IMR-90 (cell line): ENCODE measurements at regions not wholly inside any gene's neighbourhood (a gene's known extent, or its start where the extent isn't known, plus 50 kb on each side); places are given as distances from the start of the nearest gene placed in this dataset.

Source experiments
- ATAC-seq: fragments of 200-7000 bp; cut with Tn5 transposase; 2 replicates; pipeline ENCODE4 v1.9.1; 2020; ENCODE audit warnings: low read depth, mild to moderate bottlenecking, moderate library complexity
- BruUV-seq: library from RNA; stranded (reverse); fragments of 400-500 nt; replicated peaks from 2 replicates; lab custom pipeline; 2021; lab: Mats Ljungman, UMichigan
- CTCF ChIA-PET: fragments of 300-600 bp; formaldehyde crosslinking; extraction: SDS; loops from one replicate; lab custom pipeline; 2021; ENCODE audit warnings: antibody characterized with exemption; lab: Yijun Ruan, JAX
- POLR2A ChIA-PET: fragments of 300-600 bp; sonication (Branson Sonifier 250); formaldehyde crosslinking; loops from one replicate; lab custom pipeline; 2022; ENCODE audit warnings: antibody characterized with exemption; ENCODE audit not compliant: unreplicated experiment; lab: Charles Lee
- DNase-seq: peaks from one replicate; pipeline ENCODE4 v3.0.0; 2013
- H2AFZ ChIP-seq: replicated peaks from 2 replicates; pipeline ENCODE3; 2013; ENCODE audit warnings: low read length, mild to moderate bottlenecking; ENCODE audit not compliant: poor library complexity
- H2AK5ac ChIP-seq: 2 replicates; pipeline ENCODE4 v1.6.1; 2013; ENCODE audit warnings: low read depth, low read length, inconsistent platforms
- H2AK9ac ChIP-seq: replicated peaks from 2 replicates; pipeline ENCODE3; 2013; ENCODE audit warnings: mild to moderate bottlenecking, low read depth, low read length, moderate library complexity; ENCODE audit not compliant: poor library complexity
- H2BK120ac ChIP-seq: 2 replicates; pipeline ENCODE4 v1.6.1; 2013; ENCODE audit warnings: low read depth, low read length, inconsistent platforms
- H2BK15ac ChIP-seq: 3 replicates; pipeline ENCODE4 v1.6.1; 2013; ENCODE audit warnings: low read depth, low read length, inconsistent platforms
- H2BK20ac ChIP-seq: 2 replicates; pipeline ENCODE4 v1.6.1; 2013; ENCODE audit warnings: low read depth, mild to moderate bottlenecking, inconsistent platforms, low read length, moderate library complexity
- H2BK5ac ChIP-seq: 2 replicates; pipeline ENCODE4 v1.6.1; 2013; ENCODE audit warnings: mild to moderate bottlenecking, low read depth, low read length, inconsistent platforms; ENCODE audit not compliant: poor library complexity, severe bottlenecking
- H3K14ac ChIP-seq: replicated peaks from 2 replicates; pipeline ENCODE4 v1.6.1; 2013; ENCODE audit warnings: low read depth, low read length, inconsistent platforms
- H3K18ac ChIP-seq: 2 replicates; pipeline ENCODE4 v1.6.1; 2013; ENCODE audit warnings: low read depth, low read length, control low read depth
- H3K23ac ChIP-seq: 2 replicates; pipeline ENCODE4 v1.6.1; 2013; ENCODE audit warnings: low read depth, low read length, inconsistent platforms
- H3K27ac ChIP-seq: 2 replicates; pipeline ENCODE4 v1.5.1; 2013; ENCODE audit warnings: mild to moderate bottlenecking, control low read depth, low read length; ENCODE audit not compliant: insufficient read depth
- H3K27me3 ChIP-seq: 2 replicates; pipeline ENCODE4 v1.6.1; 2013; ENCODE audit warnings: low read length; ENCODE audit not compliant: control insufficient read depth, insufficient read depth
- H3K36me3 ChIP-seq: 2 replicates; pipeline ENCODE4 v1.6.1; 2013; ENCODE audit warnings: low read length, mixed read lengths; ENCODE audit not compliant: control insufficient read depth, insufficient read depth
- H3K4ac ChIP-seq: 2 replicates; pipeline ENCODE4 v1.6.1; 2013; ENCODE audit warnings: low read depth, low read length, inconsistent platforms
- H3K4me1 ChIP-seq: 2 replicates; pipeline ENCODE4 v1.6.1; 2013; ENCODE audit warnings: low read length, mixed read lengths; ENCODE audit not compliant: control insufficient read depth, insufficient read depth
- H3K4me2 ChIP-seq: 2 replicates; pipeline ENCODE4 v1.6.1; 2013; ENCODE audit warnings: low read depth, mild to moderate bottlenecking, control low read depth, low read length, moderate library complexity
- H3K4me3 ChIP-seq: 2 replicates; pipeline ENCODE4 v1.5.1; 2013; ENCODE audit warnings: low read depth, mild to moderate bottlenecking, control low read depth, low read length, moderate library complexity; ENCODE audit not compliant: insufficient read depth
- H3K56ac ChIP-seq: 2 replicates; pipeline ENCODE4 v1.6.1; 2013; ENCODE audit warnings: low read length, inconsistent platforms; ENCODE audit not compliant: insufficient read depth; ENCODE audit errors: extremely low read depth
- H3K79me1 ChIP-seq, 2 experiments: 2 replicates each; pipeline ENCODE4 v1.6.1; 2013; ENCODE audit warnings: low read length in 2 of 2, inconsistent platforms in 1 of 2, low read depth in 1 of 2
- H3K9ac ChIP-seq: 2 replicates; pipeline ENCODE4 v1.6.1; 2013; ENCODE audit warnings: low read depth, low read length, control low read depth
- H3K9me1 ChIP-seq: 2 replicates; pipeline ENCODE4 v1.6.1; 2013; ENCODE audit warnings: low read length, inconsistent platforms; ENCODE audit not compliant: insufficient read depth
- H3K9me3 ChIP-seq: 2 replicates; pipeline ENCODE4 v1.6.1; 2013; ENCODE audit warnings: low read length; ENCODE audit not compliant: control insufficient read depth, insufficient read depth
- H4K20me1 ChIP-seq: 2 replicates; pipeline ENCODE4 v1.6.1; 2013; ENCODE audit warnings: low read length, inconsistent platforms; ENCODE audit not compliant: insufficient read depth
- H4K5ac ChIP-seq: 2 replicates; pipeline ENCODE4 v1.6.1; 2013; ENCODE audit warnings: mild to moderate bottlenecking, low read depth, low read length, control low read depth
- H4K8ac ChIP-seq, 2 experiments: 2 replicates each; pipeline ENCODE4 v1.6.1; 2013; ENCODE audit warnings: low read depth in 2 of 2, low read length in 2 of 2, control low read depth in 1 of 2, inconsistent platforms in 1 of 2
- H4K91ac ChIP-seq: 2 replicates; pipeline ENCODE4 v1.6.1; 2013; ENCODE audit warnings: low read depth, low read length, inconsistent platforms; ENCODE audit not compliant: insufficient read depth
- BHLHE40 ChIP-seq: fragments of 150-350 bp; IDR thresholded peaks from 2 replicates; pipeline ENCODE4 v1.6.1; 2016; ENCODE audit warnings: mild to moderate bottlenecking, low read depth, low read length
- CEBPB ChIP-seq: IDR thresholded peaks from 2 replicates; pipeline ENCODE4 v1.6.1; 2012; ENCODE audit warnings: low read depth, low read length, improper control_type of control experiment
- FOS ChIP-seq: fragments of 150-350 bp; IDR thresholded peaks from 2 replicates; pipeline ENCODE4 v1.6.1; 2016; ENCODE audit warnings: low read depth, low read length
- MAZ ChIP-seq: IDR thresholded peaks from 2 replicates; pipeline ENCODE4 v1.6.1; 2012; ENCODE audit warnings: low read depth, mild to moderate bottlenecking, low read length, improper control_type of control experiment, moderate library complexity, borderline replicate concordance
- POLR2A ChIP-seq: IDR thresholded peaks from 2 replicates; pipeline ENCODE4 v1.6.1; 2012; ENCODE audit warnings: mild to moderate bottlenecking, low read depth, low read length
- RAD21 ChIP-seq: IDR thresholded peaks from 2 replicates; pipeline ENCODE4 v1.6.1; 2012; ENCODE audit warnings: low read length, improper control_type of control experiment
- RCOR1 ChIP-seq: IDR thresholded peaks from 2 replicates; pipeline ENCODE4 v1.6.1; 2012; ENCODE audit warnings: mild to moderate bottlenecking, low read length, improper control_type of control experiment; ENCODE audit not compliant: insufficient replicate concordance
- RFX5 ChIP-seq: IDR thresholded peaks from 2 replicates; pipeline ENCODE4 v1.8.0; 2012; ENCODE audit warnings: low read depth, mild to moderate bottlenecking, low read length, moderate library complexity
- SMC3 ChIP-seq: fragments of 150-350 bp; IDR thresholded peaks from 2 replicates; pipeline ENCODE4 v1.6.1; 2016; ENCODE audit warnings: low read depth, mild to moderate bottlenecking, antibody characterized with exemption, low read length, moderate library complexity
- WGBS, 2 experiments: methylation state at CpG; one replicate each; pipeline versions ENCODE4 v1.1.5 to v1.1.7; 2013; ENCODE audit warnings: missing lambda C conversion rate in 2 of 2; ENCODE audit not compliant: insufficient read length in 1 of 2; ENCODE audit errors: extremely low coverage in 2 of 2; 5-methylcytosine and 5-hydroxymethylcytosine counted together
- dilution Hi-C: fragments of 300-500 bp; cut with HindIII; formaldehyde crosslinking; loops from one replicate; pipeline ENCODE4 v1.14.3; 2018; ENCODE audit warnings: low sequenced_read_pairs; ENCODE audit not compliant: unreplicated experiment
- in situ Hi-C: fragments of 300-500 bp; cut with MboI; formaldehyde crosslinking; loops from 3 replicates; pipeline ENCODE4 v1.14.3; 2019; ENCODE audit warnings: low sequenced_read_pairs, inconsistent platforms, mixed read lengths
- intact Hi-C: fragments of 100-400 bp; cut with micrococcal nuclease; formaldehyde crosslinking; loops from 2 replicates; pipeline ENCODE4 v1.10.0; 2022
- TF ChIP-seq, protein P1 (sequence below): fragments of 150-350 bp; IDR thresholded peaks from 2 replicates; pipeline ENCODE4 v1.6.1; 2016; ENCODE audit warnings: low read depth, mild to moderate bottlenecking, low read length, moderate library complexity, borderline replicate concordance

DNA sequence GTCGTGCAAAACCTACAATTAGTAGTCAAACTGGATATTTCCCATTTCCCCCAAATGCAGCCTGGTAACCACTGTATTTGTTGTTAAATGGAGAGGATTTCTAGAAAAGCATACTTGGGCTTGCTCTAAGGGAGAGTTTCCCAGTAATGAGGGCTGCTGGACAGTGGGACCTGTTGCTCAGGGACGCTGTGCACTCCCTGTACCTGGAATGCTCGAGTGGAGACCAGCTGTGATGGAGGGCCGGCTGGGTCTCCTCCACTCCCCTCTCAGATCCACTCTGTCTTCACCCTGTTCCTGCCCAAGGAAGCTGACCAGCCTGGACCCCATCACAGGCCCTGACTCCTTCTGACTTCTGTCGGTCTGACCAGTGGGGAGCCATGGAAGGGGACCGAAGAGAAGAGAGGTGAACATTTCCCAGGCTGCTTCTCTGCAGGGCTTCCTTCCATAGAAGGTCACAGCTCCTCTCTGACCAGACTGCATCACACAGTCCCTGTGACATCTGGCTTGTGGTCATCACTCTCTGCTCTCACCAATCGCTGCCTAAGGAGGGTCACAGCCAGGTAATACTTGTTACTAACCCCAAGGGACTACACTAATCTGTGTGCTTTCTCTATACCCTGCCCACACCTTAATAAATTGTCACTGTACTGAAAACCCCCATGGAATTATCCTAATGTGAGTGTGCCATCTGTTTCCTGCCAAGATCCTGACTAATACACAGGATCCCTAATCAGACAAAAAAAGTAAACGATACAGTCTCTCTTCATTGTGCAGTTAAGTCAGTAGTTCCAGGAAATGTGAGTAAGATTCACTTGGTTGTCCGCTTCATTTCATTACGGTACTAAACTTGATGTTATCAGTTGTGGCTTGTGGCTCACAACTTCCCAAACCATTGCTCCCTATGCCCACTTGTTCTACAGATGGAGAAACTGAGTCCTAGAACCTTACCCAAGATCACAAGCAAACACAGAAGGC lies 102.4 kb downstream of the CCT6B start:
- no peak overlapping the region for H2AFZ ChIP-seq
- BruUV-seq, result no TSS peak
- no peak overlapping the region for H2BK20ac ChIP-seq
- no peak overlapping the region for H4K8ac ChIP-seq
- no peak overlapping the region for H4K5ac ChIP-seq
- no peak overlapping the region for H4K91ac ChIP-seq
- no peaks in the 10 kb centered on the region for H3K79me1 ChIP-seq
- in situ Hi-C loops, result no loop called here
- no peak overlapping the region for H3K4me2 ChIP-seq
- no peak overlapping the region for H3K9ac ChIP-seq
- ChIA-PET CTCF (no interaction called here), POLR2A (no interaction called here)
- TF ChIP-seq SMC3 (no peak), RFX5 (no peak), POLR2A (no peak), RAD21 (no peak), MAZ (no peak), RCOR1 (no peak), FOS (no peak), CEBPB (no peak), BHLHE40 (no peak)
- TF ChIP-seq, protein P1, sequence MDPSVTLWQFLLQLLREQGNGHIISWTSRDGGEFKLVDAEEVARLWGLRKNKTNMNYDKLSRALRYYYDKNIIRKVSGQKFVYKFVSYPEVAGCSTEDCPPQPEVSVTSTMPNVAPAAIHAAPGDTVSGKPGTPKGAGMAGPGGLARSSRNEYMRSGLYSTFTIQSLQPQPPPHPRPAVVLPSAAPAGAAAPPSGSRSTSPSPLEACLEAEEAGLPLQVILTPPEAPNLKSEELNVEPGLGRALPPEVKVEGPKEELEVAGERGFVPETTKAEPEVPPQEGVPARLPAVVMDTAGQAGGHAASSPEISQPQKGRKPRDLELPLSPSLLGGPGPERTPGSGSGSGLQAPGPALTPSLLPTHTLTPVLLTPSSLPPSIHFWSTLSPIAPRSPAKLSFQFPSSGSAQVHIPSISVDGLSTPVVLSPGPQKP, result no peak
- H3K23ac ChIP-seq, result no peak overlapping the region
- H3K36me3 ChIP-seq, result no peaks in the 10 kb centered on the region
- no peaks in the 10 kb centered on the region for H3K9me3 ChIP-seq
- no peak overlapping the region for H3K4me3 ChIP-seq
- 33% methylated on average over 4 of the region's 10 CpGs; no CpG with 5 or more reads in 1 of the 2 experiments for WGBS, 2 experiments
- H3K27ac ChIP-seq, result no peak overlapping the region
- H2AK9ac ChIP-seq, result no peak overlapping the region
- dilution Hi-C loops, result no loop called here
- H3K18ac ChIP-seq, result no peak overlapping the region
- H3K56ac ChIP-seq, result no peak overlapping the region
- H3K27me3 ChIP-seq, result no peaks in the 10 kb centered on the region
- no peak overlapping the region for H2BK15ac ChIP-seq
- no peak overlapping the region for H2BK5ac ChIP-seq
- H2BK120ac ChIP-seq, result no peak overlapping the region
- H3K9me1 ChIP-seq, result no peaks in the 10 kb centered on the region
- no peaks in the 10 kb centered on the region for H4K20me1 ChIP-seq
- no peaks in the 10 kb centered on the region for H3K4me1 ChIP-seq
- no peak overlapping the region for H3K14ac ChIP-seq
- no peak overlapping the region for H2AK5ac ChIP-seq
- DNase-seq (no peak), ATAC-seq (no peak)
- intact Hi-C loops, result no loop called here
- H3K4ac ChIP-seq, result no peak overlapping the region
